Tibial artery (tissue), 4 donors: ENCODE measurements at regions not wholly inside any gene's neighbourhood (a gene's known extent, or its start where the extent isn't known, plus 50 kb on each side); places are given as distances from the start of the nearest gene placed in this dataset.

ENCODE experiments used
- DNase-seq, 2 donors: peaks; one replicate each; pipeline ENCODE4 v3.0.0-alpha.2; 2019
- H3K27ac ChIP-seq, 2 donors: fragments of 200-600 bp; sonication (generic) in 1 of 2; 1 replicate in 1 of 2; 2 replicates in 1 of 2; pipeline ENCODE4 v1.5.1; 2018 to 2019; ENCODE audit warnings: mild to moderate bottlenecking in 1 of 2
- H3K27me3 ChIP-seq, 2 donors: fragments of 200-600 bp; sonication (generic) in 1 of 2; one replicate each; pipeline versions ENCODE4 v1.5.1 to v1.6.0; 2016 to 2019
- H3K36me3 ChIP-seq, 3 donors: fragments of 200-600 bp; sonication (generic) in 2 of 3; one replicate each; pipeline ENCODE4 v1.5.1; 2016 to 2019; ENCODE audit warnings: mild to moderate bottlenecking in 2 of 3
- H3K4me1 ChIP-seq, 4 donors: fragments of 200-600 bp; sonication (generic) in 2 of 4; 1 replicate in 3 of 4; 2 replicates in 1 of 4; pipeline ENCODE4 v1.5.1; 2016 to 2019
- H3K4me3 ChIP-seq, 2 donors: fragments of 200-600 bp; sonication (generic) in 1 of 2; 1 replicate in 1 of 2; 2 replicates in 1 of 2; pipeline ENCODE4 v1.5.1; 2018 to 2019; ENCODE audit warnings: mild to moderate bottlenecking in 2 of 2
- H3K9me3 ChIP-seq, 3 donors: fragments of 200-600 bp; sonication (generic) in 1 of 3; one replicate each; pipeline ENCODE4 v1.5.1; 2016 to 2019
- CTCF ChIP-seq, 2 experiments: fragments of 200-600 bp in 1 of 2; fragments of 450-650 bp in 1 of 2; IDR thresholded peaks; one replicate each; pipeline ENCODE4 v1.5.1; 2017 to 2019; ENCODE audit warnings: antibody characterized with exemption in 2 of 2, mild to moderate bottlenecking in 1 of 2, moderate library complexity in 1 of 2
- intact Hi-C: fragments of 100-400 bp; cut with DNase I; formaldehyde crosslinking; loops from one replicate; pipeline ENCODE4 v1.15.0; 2023; ENCODE audit warnings: low total_unique reads

- Histone ChIP-seq H3K27ac (no peak overlapping the region), H3K9me3 (no peaks in the 10 kb centered on the region), H3K4me1 (no peaks in the 10 kb centered on the region), H3K27me3 (no peaks in the 10 kb centered on the region), H3K36me3 (no peaks in the 10 kb centered on the region), H3K4me3 (no peak overlapping the region)
- intact Hi-C loops: no loop called here
- DNase-seq: no peak
- no peak for TF ChIP-seq CTCF (IDR thresholded peaks at IDR 0.05)
These were observed 2022.9 kb upstream of the CDH6 start for GRCh38 chr5:29170599-29170998.

- H3K4me1 ChIP-seq: no peaks in the 10 kb centered on the region
- no peaks in the 10 kb centered on the region for H3K27me3 ChIP-seq
- DNase-seq: no peak
- H3K9me3 ChIP-seq: no peaks in the 10 kb centered on the region
- no peaks in the 10 kb centered on the region for H3K36me3 ChIP-seq
- H3K27ac ChIP-seq: no peak overlapping the region
- H3K4me3 ChIP-seq: no peak overlapping the region
- no peak for TF ChIP-seq CTCF (IDR thresholded peaks at IDR 0.05)
- intact Hi-C loops: no loop called here
These were observed 2023.6 kb upstream of the CDH6 start for GRCh38 chr5:29169886-29170285.

- no peak overlapping the region for H3K27ac ChIP-seq
- no peak overlapping the region for H3K4me3 ChIP-seq
- no peaks in the 10 kb centered on the region for H3K36me3 ChIP-seq
- no peaks in the 10 kb centered on the region for H3K9me3 ChIP-seq
- DNase-seq: no peak
- intact Hi-C loops: no loop called here
- no peaks in the 10 kb centered on the region for H3K4me1 ChIP-seq
- no peaks in the 10 kb centered on the region for H3K27me3 ChIP-seq
- TF ChIP-seq CTCF (IDR thresholded peaks at IDR 0.05): no peak
These were observed 2031.2 kb upstream of the CDH6 start for GRCh38 chr5:29162297-29162696.

- Histone ChIP-seq H3K9me3 (no peaks in the 10 kb centered on the region), H3K4me3 (no peak overlapping the region), H3K27ac (no peak overlapping the region), H3K36me3 (no peaks in the 10 kb centered on the region), H3K27me3 (no peaks in the 10 kb centered on the region), H3K4me1 (no peaks in the 10 kb centered on the region)
- TF ChIP-seq CTCF (IDR thresholded peaks at IDR 0.05): no peak
- no peak for DNase-seq
- intact Hi-C loops: no loop called here
These were observed 2031.8 kb upstream of the CDH6 start for GRCh38 chr5:29161399-29162291.

- intact Hi-C loops: no loop called here
- Histone ChIP-seq H3K36me3 (no peaks in the 10 kb centered on the region), H3K4me1 (no peaks in the 10 kb centered on the region), H3K27ac (no peak overlapping the region), H3K4me3 (no peak overlapping the region), H3K27me3 (no peaks in the 10 kb centered on the region), H3K9me3 (no peaks in the 10 kb centered on the region)
- DNase-seq: no peak
- no peak for TF ChIP-seq CTCF (IDR thresholded peaks at IDR 0.05)
These were observed 2035.5 kb upstream of the CDH6 start for GRCh38 chr5:29157975-29158374.
